Left lung (tissue), 4 donors: ENCODE measurements at regions not wholly inside any gene's neighbourhood (a gene's known extent, or its start where the extent isn't known, plus 50 kb on each side); places are given as distances from the start of the nearest gene placed in this dataset.
"Not testable (repeated sequence)": the region's sequence is repeated elsewhere in the genome, so short reads cannot be mapped to it uniquely, and the experiment has no call there.

Experiments used
- ATAC-seq: fragments of 200-7000 bp; cut with Tn5 transposase; one replicate; pipeline ENCODE4 v1.9.1; 2020; ENCODE audit warnings: moderate library complexity
- DNase-seq, 4 donors: peaks; one replicate each; pipeline ENCODE4 v3.0.0-alpha.2; 2013 to 2020
- H3K27ac ChIP-seq, 2 donors: fragments of 200-600 bp; sonication (generic) in 1 of 2; one replicate each; pipeline versions ENCODE4 v1.5.0 to v1.8.0; 2020 to 2021
- H3K27me3 ChIP-seq, 2 donors: fragments of 200-600 bp; sonication (generic) in 1 of 2; one replicate each; pipeline versions ENCODE4 v1.5.0 to v1.8.0; 2020 to 2021
- H3K36me3 ChIP-seq, 2 donors: fragments of 200-600 bp; sonication (generic) in 1 of 2; one replicate each; pipeline versions ENCODE4 v1.5.0 to v1.8.0; 2020 to 2021
- H3K4me1 ChIP-seq, 2 donors: fragments of 200-600 bp; one replicate each; pipeline ENCODE4 v1.8.0; 2021
- H3K4me3 ChIP-seq, 2 donors: fragments of 200-600 bp; sonication (generic) in 1 of 2; one replicate each; pipeline versions ENCODE4 v1.5.0 to v1.8.0; 2020 to 2021; ENCODE audit warnings: mild to moderate bottlenecking in 1 of 2
- H3K9me3 ChIP-seq, 2 donors: fragments of 200-600 bp; sonication (generic) in 1 of 2; one replicate each; pipeline versions ENCODE4 v1.5.0 to v1.8.0; 2020 to 2021
- CTCF ChIP-seq, 2 donors: fragments of 200-600 bp; sonication (generic) in 1 of 2; IDR thresholded peaks; one replicate each; pipeline versions ENCODE4 v1.5.0 to v1.8.0; 2021; ENCODE audit warnings: antibody characterized with exemption in 2 of 2
- intact Hi-C, 2 donors: fragments of 100-400 bp; cut with DNase I; formaldehyde crosslinking; loops; one replicate each; pipeline versions ENCODE4 v1.11.2 to v1.14.2; 2022
- donor health status: DM: no; HTN: yes; CAD: no.
- donor health status: DM: no; HTN: no; CAD: no.

- peak; percentile 57 for ATAC-seq
- intact Hi-C loops, H3K4me3 ChIP-seq, H3K9me3 ChIP-seq, H3K27me3 ChIP-seq, H3K36me3 ChIP-seq, H3K27ac ChIP-seq: not testable (repeated sequence)
- peak in 1 of 2 donors; percentile 37 for TF ChIP-seq CTCF (IDR thresholded peaks at IDR 0.05)
- peak in 3 of 4 donors; percentile 32 to 56 (median 43) for DNase-seq
- peaks cover 0 to 16% of the 10 kb centered on the region in 2 donors for H3K4me1 ChIP-seq
Observed at GRCh38 chr4:104930745-104931736, 215.6 kb upstream of the TET2 start.

GRCh38 chr4:104938624-104939023, 208.1 kb upstream of the TET2 start:
- intact Hi-C loops: no loop called here
- Histone ChIP-seq H3K27ac (no peak overlapping the region), H3K27me3 (no peaks in the 10 kb centered on the region), H3K9me3 (peaks cover 0 to 9% of the 10 kb centered on the region in 2 donors), H3K4me3 (no peak overlapping the region), H3K4me1 (no peaks in the 10 kb centered on the region), H3K36me3 (no peaks in the 10 kb centered on the region)
- ATAC-seq: no peak
- DNase-seq: no peak
- no peak for TF ChIP-seq CTCF (IDR thresholded peaks at IDR 0.05)

- Histone ChIP-seq H3K4me3 (no peak overlapping the region), H3K4me1 (no peaks in the 10 kb centered on the region), H3K9me3 (no peaks in the 10 kb centered on the region), H3K36me3 (no peaks in the 10 kb centered on the region), H3K27me3 (no peaks in the 10 kb centered on the region), H3K27ac (no peak overlapping the region)
- DNase-seq (no peak), ATAC-seq (no peak)
- intact Hi-C loops: no loop called here
- TF ChIP-seq CTCF (IDR thresholded peaks at IDR 0.05): no peak
Observed at GRCh38 chr4:104940927-104941326, 205.7 kb upstream of the TET2 start.

GRCh38 chr4:104941661-104942062, 205.0 kb upstream of the TET2 start:
- intact Hi-C loops: no loop called here
- H3K36me3 ChIP-seq: no peaks in the 10 kb centered on the region

More at GRCh38 chr4:104941661-104942062, 205.0 kb upstream of the TET2 start:
- Histone ChIP-seq H3K9me3 (no peaks in the 10 kb centered on the region), H3K4me1 (no peaks in the 10 kb centered on the region), H3K27ac (no peak overlapping the region), H3K27me3 (no peaks in the 10 kb centered on the region), H3K4me3 (no peak overlapping the region)
- TF ChIP-seq CTCF (IDR thresholded peaks at IDR 0.05): no peak
- DNase-seq: no peak
- no peak for ATAC-seq
